Left ventricle myocardium inferior (tissue), 1 donor: ENCODE measurements at regions not wholly inside any gene's neighbourhood (a gene's known extent, or its start where the extent isn't known, plus 50 kb on each side); places are given as distances from the start of the nearest gene placed in this dataset.

Experiments
- DNase-seq: peaks from one replicate; pipeline ENCODE4 v3.0.0-alpha.2; 2020
- H3K27ac ChIP-seq: fragments of 200-600 bp; replicated peaks from 2 replicates; pipeline ENCODE4 v1.8.0; 2021
- H3K27me3 ChIP-seq: fragments of 200-600 bp; 2 replicates; pipeline ENCODE4 v1.8.0; 2021; ENCODE audit warnings: low read depth
- H3K36me3 ChIP-seq: fragments of 200-600 bp; 2 replicates; pipeline ENCODE4 v1.8.0; 2021
- H3K4me1 ChIP-seq: fragments of 200-600 bp; 2 replicates; pipeline ENCODE4 v1.8.0; 2021
- H3K4me3 ChIP-seq: fragments of 200-600 bp; 2 replicates; pipeline ENCODE4 v1.8.0; 2021; ENCODE audit warnings: mild to moderate bottlenecking, moderate library complexity
- H3K9me3 ChIP-seq: fragments of 200-600 bp; replicated peaks from 2 replicates; pipeline ENCODE4 v1.8.0; 2021
- intact Hi-C: fragments of 100-400 bp; cut with micrococcal nuclease; formaldehyde crosslinking; loops from one replicate; pipeline ENCODE4 v1.11.0; 2022
- TF ChIP-seq, protein P1 (sequence below): fragments of 200-600 bp; IDR thresholded peaks from 2 replicates; pipeline ENCODE4 v1.8.0; 2021; ENCODE audit warnings: antibody characterized with exemption, mild to moderate bottlenecking, borderline replicate concordance
- donor health status: DM: no; HTN: yes; CAD: no; lungs with severe emphysema.

DNA sequence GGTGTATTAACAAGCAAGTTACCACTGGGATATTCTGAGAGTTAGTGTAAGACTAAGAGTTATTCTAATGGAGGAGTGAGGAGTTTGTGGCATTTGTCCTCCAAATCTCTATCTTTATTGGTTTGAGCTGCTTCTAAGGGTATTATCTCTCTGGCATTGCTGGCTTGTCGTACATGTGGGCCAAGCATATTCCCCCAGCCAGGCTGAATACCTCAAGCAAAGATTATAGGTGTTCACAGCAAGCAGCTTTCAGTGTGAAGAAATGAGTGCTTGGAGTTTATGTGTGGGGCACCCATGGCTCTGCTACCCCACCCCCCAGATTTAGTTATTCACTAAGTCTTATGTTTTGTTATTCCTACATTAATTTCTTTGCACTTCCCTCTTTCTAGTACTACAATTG is 193.6 kb upstream of the FANCL start:
- no peak overlapping the region for H3K27ac ChIP-seq
- no peaks in the 10 kb centered on the region for H3K4me1 ChIP-seq
- no peak for DNase-seq
- TF ChIP-seq, protein P1, sequence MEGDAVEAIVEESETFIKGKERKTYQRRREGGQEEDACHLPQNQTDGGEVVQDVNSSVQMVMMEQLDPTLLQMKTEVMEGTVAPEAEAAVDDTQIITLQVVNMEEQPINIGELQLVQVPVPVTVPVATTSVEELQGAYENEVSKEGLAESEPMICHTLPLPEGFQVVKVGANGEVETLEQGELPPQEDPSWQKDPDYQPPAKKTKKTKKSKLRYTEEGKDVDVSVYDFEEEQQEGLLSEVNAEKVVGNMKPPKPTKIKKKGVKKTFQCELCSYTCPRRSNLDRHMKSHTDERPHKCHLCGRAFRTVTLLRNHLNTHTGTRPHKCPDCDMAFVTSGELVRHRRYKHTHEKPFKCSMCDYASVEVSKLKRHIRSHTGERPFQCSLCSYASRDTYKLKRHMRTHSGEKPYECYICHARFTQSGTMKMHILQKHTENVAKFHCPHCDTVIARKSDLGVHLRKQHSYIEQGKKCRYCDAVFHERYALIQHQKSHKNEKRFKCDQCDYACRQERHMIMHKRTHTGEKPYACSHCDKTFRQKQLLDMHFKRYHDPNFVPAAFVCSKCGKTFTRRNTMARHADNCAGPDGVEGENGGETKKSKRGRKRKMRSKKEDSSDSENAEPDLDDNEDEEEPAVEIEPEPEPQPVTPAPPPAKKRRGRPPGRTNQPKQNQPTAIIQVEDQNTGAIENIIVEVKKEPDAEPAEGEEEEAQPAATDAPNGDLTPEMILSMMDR: no peak
- no peaks in the 10 kb centered on the region for H3K9me3 ChIP-seq
- no peaks in the 10 kb centered on the region for H3K36me3 ChIP-seq
- intact Hi-C loops: no loop called here
- H3K4me3 ChIP-seq: no peak overlapping the region
- peaks cover 18% of the 10 kb centered on the region for H3K27me3 ChIP-seq

DNA sequence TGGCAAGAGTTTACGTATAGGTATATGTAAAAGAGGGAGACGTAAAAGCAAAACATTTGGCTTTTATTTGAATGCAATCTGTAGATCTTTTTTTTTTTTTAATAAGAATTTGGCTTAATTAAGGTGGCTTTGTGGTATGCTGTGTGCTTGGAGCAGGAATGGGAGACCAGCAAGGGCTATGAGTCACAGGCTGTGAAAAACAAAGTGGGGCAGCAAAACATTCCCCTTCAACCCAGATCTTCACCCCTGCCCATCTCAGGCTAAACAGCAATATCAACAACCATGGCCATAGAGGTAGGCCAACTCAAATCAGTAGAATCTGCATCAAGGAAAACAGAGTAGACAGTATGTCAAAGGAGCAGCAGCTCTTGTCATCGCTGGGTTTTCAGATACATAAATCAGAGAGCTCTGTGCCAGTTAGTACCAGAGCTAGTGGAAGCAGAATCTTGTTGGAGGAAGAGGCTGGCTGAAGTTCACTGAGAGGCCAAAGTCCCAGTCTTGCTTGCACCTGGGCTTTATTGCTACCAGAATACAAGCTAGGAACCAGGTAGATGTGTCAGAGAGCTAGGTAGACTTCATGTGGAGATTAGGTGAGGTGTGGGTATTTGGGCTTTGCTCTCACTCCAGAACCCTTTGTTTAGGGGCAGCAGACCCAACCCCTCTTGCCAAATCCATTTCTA is 191.5 kb upstream of the FANCL start:
- no peaks in the 10 kb centered on the region for H3K36me3 ChIP-seq
- intact Hi-C loops: no loop called here
- H3K4me3 ChIP-seq: no peak overlapping the region
- DNase-seq: no peak
- TF ChIP-seq, protein P1: no peak
- no peak overlapping the region for H3K27ac ChIP-seq
- H3K9me3 ChIP-seq: no peaks in the 10 kb centered on the region
- peaks cover 37% of the 10 kb centered on the region for H3K27me3 ChIP-seq
- H3K4me1 ChIP-seq: peaks cover 9% of the 10 kb centered on the region

DNA sequence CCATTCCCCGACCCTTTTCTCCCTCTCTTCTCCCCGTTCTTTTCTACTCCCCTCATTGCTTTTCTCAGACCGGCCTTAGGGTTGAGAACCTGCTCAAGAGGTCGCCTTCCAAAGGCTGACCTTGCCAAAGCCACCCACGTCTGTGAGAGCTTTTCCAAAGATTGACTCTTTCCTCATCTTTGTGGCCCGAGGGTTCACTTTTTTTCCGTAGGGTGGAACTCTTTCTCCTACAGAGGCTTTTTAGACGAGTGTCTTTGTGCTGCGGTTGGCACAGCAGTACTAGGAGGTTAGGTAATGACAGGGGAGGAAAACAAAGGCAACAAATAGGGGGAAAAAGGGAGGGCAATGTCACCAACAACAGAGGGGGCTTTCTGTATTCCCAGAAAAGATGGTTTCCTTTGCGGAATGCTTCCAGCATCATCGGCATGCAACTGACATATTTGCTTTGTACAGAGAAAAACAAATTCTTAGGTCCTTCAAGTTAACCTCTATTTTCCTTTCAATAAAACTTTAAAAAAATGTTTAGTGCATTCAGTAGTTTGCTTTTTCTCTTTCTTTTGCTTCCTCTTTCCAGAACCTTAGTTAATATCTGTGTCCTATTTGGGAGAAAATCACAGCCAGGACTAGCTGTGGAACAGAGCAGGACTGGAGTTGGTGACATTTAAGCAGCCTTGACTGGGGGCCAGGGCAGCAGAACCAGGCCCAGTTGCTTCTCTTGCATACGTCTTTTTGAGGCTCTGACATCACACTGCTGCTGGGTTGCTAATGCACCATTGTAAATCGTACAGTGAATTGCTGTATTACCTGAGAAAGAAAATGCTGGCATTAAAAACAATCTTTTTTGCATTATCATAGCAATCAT is 188.1 kb upstream of the FANCL start:
- DNase-seq: no peak
- TF ChIP-seq, protein P1: no peak
- intact Hi-C loops: no loop called here
- no peaks in the 10 kb centered on the region for H3K9me3 ChIP-seq
- no peaks in the 10 kb centered on the region for H3K36me3 ChIP-seq
- H3K4me3 ChIP-seq: peak overlapping the region; percentile 56
- H3K27me3 ChIP-seq: peaks cover 66% of the 10 kb centered on the region
- H3K4me1 ChIP-seq: peaks cover 13% of the 10 kb centered on the region
- H3K27ac ChIP-seq: no peak overlapping the region

DNA sequence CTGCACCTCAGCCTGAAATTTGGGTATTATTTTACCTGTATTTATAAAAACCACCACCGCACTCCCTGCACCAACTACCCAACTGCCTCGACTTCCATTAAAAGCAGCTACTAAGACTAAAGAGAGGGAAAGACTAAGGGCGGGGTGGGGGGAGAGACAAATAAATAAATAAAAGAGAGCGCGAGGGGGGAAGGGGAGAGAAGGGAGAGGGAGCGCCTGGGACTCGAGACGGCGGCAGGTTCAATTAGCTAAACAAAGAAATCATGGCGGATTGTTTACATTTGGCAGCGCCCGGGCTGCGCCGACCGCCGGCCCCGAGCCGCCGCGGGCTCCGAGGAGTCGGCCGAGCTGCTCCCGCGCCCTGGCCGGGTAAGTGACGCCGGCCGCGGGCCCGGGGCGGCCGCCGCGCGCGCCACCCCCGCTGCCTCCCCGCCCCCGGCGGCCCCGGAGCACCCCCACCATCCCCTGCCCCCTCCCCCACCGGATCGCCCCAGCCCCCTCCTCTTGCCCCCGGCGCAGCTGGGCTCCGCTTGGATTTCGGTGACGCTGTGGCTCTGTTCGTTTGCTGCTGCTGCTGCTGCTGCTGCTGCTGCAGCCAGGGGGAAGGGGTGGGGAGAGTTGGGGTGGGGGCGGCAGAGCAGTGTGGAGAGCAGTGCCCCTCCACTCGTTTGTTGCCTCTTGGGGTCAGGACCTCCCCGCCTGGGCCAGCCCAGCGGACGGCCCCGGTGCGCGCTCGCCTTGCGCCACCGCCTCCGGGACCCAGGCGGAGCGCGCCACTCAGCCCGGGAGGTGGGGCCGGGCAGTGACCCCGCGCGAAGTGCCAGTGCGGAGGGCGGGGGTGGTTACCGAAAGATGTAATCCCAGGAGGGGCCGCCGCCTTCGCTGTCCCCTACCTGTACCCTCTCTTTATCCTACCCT is 187.2 kb upstream of the FANCL start:
- Histone ChIP-seq H3K9me3 (no peaks in the 10 kb centered on the region), H3K27me3 (peaks cover 74% of the 10 kb centered on the region), H3K4me1 (peaks cover 13% of the 10 kb centered on the region), H3K27ac (no peak overlapping the region), H3K4me3 (peak overlapping the region; percentile 56), H3K36me3 (no peaks in the 10 kb centered on the region)
- DNase-seq: no peak
- intact Hi-C loops: no loop called here
- TF ChIP-seq, protein P1: no peak

DNA sequence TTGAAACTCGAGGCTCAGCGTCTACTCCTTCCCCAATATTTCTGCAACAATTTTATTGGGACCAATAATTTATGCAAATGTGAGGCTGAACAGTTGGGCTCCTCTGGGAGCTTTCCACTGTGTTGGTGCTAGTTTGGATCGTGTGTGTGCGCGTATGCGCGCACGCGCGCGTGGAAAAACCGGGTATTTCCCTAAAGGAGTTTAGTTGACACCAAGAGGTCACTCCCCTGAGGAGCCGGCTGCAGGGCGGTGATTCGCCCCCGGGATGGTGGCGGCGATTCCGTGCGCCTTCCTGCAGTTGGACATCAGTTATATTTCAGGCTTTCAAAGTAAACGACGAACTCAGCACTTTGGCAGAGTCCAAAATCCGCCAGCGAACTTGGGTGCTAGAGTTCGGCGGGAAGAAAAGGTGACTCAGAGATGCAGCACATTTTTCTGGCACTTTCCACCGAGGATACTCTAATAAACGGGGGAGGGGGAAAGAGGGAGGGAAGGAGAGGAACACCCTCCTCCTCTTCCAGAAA is 186.5 kb upstream of the FANCL start:
- Histone ChIP-seq H3K36me3 (no peaks in the 10 kb centered on the region), H3K4me1 (peaks cover 13% of the 10 kb centered on the region), H3K4me3 (peak overlapping the region; percentile 56), H3K27ac (no peak overlapping the region), H3K27me3 (peaks cover 80% of the 10 kb centered on the region), H3K9me3 (no peaks in the 10 kb centered on the region)
- no peak for DNase-seq
- TF ChIP-seq, protein P1: no peak
- intact Hi-C loops: no loop called here
